Stimulated activated CD4-positive, alpha-beta T cell treated with anti-CD3 and anti-CD28 coated beads, TNF-alpha, amount 100 ng/mL, for 48 hours (primary cell): ENCODE measurements at regions not wholly inside any gene's neighbourhood (a gene's known extent, or its start where the extent isn't known, plus 50 kb on each side); places are given as distances from the start of the nearest gene placed in this dataset.

ENCODE experiments used
- DNase-seq, 3 donors: peaks; one replicate each; pipeline ENCODE4 v3.0.0-alpha.2; 2020; ENCODE audit warnings: low read depth in 3 of 3

GRCh38 chr9:99694393-99694792, 127.3 kb upstream of the NR4A3 start:
- DNase-seq = no peak

DNA sequence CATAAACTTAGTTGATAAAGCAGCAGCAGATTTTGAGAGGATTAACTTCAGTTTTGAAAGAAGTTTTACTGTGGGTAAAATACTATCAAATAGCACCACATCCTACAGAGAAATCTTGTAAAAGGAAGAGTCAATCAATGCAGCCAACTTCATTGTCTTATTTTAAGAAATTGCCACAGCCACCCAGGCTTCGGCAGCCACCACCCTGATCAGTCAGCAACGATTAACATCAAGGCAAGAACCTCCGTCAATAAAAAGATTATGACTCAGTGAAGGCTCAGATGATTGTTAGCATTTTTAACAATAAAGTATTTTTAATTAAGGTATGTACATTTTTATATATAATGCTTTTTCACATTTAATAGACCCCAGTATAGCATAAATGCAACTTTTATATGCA, 122.3 kb upstream of the NR4A3 start:
- no peak for DNase-seq

DNA sequence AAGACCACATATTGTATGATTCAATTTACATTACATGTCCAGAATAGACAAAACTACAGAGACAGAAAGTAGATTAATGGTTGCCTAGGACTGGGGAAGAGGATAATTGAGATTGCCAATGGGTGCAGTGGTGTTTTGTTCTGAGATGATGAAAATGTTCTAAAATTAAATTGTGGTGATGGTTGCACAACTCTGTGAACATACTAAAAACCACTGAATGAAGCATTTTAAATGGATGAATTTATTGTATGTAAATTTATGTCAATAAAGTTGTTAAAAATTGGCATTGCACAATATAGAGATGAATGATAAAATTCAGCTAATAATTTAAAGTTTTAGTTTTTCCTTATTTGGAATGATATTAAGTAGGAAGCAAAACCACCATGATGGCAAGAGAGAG, 109.5 kb upstream of the NR4A3 start:
- DNase-seq = no peak

DNA sequence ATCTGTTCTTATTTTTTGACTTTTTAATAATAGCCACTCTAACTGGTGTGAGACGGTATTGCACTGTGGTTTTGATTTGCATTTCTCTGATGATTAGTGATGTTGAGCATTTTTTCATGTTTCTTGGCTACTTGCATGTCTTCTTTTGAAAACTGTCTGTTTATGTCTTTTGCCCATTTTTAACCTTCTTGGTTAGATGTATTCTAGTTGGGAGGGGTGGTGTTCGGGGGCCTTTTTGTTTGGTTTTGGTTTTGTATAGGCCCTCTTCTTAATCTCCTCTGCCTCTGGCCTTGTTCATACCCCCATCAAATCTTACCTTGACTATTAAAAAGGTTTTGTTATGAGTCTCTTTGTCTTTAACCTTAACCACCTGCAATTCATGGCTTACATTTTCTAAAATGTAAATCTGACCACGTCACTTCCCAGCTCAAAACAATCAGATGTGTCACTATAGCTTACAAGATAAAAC, 107.8 kb upstream of the NR4A3 start:
- DNase-seq = no peak

GRCh38 chr9:99718631-99719030, 103.1 kb upstream of the NR4A3 start:
- DNase-seq = no peak

- DNase-seq = no peak
Measured at GRCh38 chr9:99720455-99721050, 101.1 kb upstream of the NR4A3 start.

DNA sequence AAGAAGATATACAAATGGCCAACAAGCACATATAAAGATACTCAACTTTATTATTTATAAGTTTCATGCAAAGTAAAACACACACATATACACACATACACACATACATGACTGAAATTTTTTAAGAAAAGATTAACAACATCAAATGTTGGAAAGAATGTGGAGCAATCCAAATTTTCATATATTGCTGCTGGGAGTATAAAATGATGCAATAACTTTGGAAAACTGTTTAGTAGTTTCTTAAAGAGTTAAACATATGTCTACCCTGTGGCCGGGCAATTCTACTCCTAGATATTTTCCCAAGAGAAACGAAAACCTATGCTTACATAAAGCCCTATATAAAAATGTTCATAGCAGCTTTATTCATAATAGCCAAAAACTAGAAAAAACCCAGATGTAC, 99.8 kb upstream of the NR4A3 start:
- no peak for DNase-seq

DNA sequence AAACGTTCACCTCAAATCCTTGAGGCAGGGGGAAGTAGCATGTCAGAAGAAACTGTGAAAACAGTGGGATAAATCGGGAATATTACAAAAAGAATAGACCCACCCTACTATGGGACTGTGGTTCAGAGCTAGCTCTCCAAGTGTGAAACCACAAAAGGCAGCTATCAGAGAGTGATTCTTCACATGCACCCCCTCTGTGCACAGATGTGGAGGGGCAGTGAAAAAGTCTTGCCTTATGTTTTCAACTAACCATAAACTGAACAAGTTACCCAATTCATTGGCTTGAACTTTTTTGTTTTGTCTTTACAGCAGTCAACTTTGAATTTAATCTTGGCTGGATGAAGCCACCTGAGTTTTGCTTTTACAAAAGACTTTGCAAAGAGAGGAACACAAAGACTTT, 98.8 kb upstream of the NR4A3 start:
- DNase-seq = no peak

- no peak for DNase-seq
Measured at GRCh38 chr9:99724640-99725039, 97.0 kb upstream of the NR4A3 start.

- no peak for DNase-seq
Measured at GRCh38 chr9:99725852-99726251, 95.8 kb upstream of the NR4A3 start.

DNA sequence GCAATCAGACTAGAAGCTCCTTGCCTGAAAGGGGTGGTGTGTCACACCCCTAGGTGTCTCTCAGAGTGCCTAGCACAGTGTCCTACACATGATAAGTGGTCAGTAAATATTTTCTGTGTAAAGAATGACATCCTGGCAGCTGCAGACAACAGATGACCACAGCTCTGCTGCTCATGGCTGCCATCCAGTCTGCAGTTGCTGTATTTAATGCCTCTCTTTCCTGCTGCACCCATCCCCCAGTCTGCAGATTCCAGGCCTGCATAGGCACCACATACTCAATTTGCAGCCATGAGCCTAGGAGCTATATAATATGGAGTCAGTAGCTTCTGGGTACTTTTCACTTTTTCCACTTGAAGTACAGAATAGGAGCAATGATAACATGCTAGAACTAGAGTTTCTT, 94.9 kb upstream of the NR4A3 start:
- no peak for DNase-seq

GRCh38 chr9:99730062-99730461, 91.6 kb upstream of the NR4A3 start:
- DNase-seq = no peak

- no peak for DNase-seq
Measured at GRCh38 chr9:99731950-99732349, 89.7 kb upstream of the NR4A3 start.

DNA sequence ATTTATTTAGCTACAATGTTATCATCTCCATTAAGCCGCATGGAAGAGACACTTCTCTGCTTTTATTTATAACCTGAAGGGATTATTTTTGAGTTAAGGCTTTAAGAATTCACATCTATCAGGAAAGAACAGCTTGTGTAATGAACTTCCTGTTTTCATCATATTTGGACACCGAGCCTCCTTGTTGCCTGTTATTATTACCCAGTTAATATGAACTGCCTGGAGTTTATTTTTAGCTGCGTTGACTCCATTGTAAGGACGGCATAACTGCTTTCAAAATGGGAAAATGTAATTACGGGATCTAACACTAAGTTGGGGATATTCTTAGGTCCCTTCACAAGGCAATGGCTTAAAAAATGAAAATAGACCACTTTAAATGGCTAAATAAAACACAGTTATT, 89.0 kb upstream of the NR4A3 start:
- no peak for DNase-seq

- no peak for DNase-seq
Measured at GRCh38 chr9:99735041-99735440, 86.6 kb upstream of the NR4A3 start.

DNA sequence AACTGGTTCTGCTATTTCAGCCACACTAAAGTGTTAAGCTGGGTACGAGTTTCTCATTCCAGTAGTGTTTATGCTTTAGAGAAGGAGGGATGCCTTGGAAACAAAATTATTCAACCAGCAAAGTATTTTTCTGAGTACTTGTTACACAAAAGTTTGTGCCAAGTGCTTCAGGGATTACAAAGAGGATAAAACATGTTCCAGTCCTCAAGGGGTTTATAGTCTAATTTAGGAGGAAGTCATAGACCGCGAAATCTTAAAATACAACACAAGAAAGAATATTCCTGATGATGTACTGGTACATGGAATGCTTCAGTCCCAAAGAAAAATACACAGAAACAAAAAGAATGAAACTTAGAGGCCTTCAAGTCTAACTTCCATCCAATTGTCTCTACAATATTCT, 85.4 kb upstream of the NR4A3 start:
- DNase-seq = no peak

- no peak for DNase-seq
Measured at GRCh38 chr9:99737649-99738048, 84.0 kb upstream of the NR4A3 start.

DNA sequence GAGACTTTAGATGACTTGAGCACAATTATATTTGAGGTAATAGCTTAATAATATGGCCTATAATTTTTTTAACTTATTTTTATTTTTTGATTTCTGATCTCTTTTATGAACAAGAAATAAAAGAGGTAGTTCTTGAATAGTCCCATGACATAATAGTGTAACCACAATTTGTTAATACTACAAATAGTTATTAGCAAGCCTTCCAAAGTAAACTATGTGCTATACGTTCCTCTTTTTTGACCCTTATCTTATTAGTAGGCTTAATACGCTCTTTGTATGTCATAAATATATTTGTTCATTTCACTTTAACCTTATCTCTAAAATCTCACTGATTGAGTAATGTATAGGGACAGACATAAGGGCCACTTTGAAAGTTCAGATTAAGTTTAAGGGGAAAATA, 78.7 kb upstream of the NR4A3 start:
- no peak for DNase-seq

DNA sequence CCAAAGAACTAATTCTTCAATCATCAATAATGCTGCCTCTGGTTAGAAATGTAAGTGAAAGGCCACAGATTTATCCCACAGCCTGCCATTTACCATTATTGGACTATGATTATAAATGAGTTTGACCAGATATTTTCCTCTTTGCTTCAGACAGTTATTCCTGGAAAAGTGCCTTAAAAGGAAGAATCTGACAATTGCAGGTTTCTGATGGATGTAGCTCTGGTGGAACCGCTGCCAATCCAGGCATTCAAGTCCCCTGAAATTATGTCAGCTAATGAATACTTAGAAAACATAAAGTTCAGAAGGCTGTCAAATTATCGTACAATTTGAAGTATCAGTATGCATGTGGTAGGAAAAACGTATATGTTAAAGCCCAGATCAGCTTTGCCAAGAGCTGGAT, 78.2 kb upstream of the NR4A3 start:
- DNase-seq = no peak

DNA sequence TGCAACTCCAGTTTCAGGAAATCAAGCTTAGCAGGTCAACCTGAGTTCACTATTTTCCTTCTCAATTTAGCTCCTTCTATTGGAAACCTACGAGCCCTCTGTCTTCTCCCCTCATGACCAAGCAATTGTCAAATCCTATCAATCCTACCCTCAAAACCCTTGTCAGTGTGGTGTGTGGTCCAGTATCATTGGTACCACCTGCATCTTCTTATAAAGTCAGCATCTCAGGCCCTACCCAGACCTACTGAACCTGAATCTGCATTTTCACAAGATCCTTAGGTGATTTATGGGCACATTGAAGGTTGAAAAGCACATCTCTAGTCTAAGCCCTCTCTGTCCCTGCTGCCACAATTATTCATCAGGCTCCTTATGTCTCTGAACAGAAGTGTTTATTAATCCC, 77.6 kb upstream of the NR4A3 start:
- no peak for DNase-seq

- DNase-seq = no peak
Measured at GRCh38 chr9:99745085-99745484, 76.6 kb upstream of the NR4A3 start.

DNA sequence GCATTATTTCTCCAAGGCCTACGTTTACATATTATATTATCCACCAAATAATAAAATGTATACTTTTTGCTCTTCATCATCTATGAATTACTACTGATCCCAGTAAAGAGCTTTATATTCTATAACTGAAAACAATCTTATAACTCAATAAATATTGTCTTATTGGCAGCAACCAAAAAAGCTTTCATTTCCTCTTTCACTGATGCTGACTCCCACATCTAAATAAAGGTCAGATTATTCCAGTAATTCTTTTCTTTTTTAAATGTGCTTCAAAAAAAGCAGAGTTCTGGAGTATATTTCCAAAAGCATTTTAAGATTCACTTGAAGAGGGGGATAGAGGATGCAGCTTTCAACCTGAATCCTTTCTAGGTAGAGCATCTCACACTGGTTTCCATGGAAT, 75.3 kb upstream of the NR4A3 start:
- DNase-seq = no peak

DNA sequence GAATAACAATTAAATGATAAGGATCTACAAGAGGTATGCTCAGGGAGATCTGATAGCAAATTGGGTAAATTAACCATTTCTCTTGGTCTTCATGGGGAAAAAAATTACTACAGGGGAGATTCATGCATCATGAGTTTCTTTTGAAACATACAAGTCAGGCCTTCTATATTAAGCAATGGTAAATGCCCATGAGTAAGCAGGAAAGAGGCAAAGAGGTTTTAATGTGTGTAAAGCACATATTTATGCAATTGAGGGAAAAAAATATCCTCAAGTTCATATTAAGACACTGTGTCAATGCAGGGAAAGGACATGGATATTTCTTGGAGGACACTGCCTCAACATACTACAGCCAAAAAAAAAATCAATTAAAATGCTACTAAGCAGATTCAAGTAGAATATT, 73.4 kb upstream of the NR4A3 start:
- no peak for DNase-seq

- DNase-seq = no peak
Measured at GRCh38 chr9:99748676-99749075, 73.0 kb upstream of the NR4A3 start.

DNA sequence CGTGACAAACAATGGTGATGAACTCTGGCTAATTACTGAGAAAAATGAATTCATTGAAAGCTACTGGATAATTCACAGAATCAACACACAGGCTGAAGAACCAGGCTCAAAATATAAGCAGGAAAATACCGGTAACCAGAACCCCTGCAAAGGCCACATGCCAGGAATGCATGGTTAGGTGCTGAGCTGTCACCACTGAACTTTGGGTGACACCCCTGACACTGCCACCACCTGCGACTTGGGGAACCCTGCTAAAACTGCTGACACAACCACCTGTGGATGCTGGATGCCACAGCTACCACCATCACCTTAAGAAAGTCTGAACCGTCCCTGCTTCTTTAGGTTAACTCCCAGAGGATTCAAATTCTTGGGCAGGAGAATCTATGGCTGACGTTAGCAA, 72.0 kb upstream of the NR4A3 start:
- DNase-seq = no peak
